ENCODE measurements at regions not wholly inside any gene's neighbourhood (a gene's known extent, or its start where the extent isn't known, plus 50 kb on each side); places are given as distances from the start of the nearest gene placed in this dataset.

DNA sequence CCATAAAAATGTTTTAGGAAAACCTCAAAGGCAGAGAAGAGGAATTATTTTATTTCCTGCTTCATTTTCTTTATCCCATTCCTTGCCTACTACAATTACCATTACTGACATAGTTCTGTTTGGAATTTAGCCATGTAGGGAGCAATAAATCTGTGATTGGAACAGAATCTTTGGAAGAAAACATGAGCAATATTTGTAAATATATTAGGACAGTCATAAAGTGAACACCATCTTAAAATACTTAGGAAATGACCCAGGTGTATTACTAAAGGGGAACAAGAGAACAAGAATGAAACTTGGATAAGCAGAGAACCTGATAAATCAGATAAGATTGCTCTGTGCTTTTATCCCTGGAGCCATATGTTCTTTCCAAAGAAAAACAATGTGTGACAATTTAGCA is 1326.0 kb upstream of the FLRT2 start:
- TF ChIP-seq SMC3 (conservative IDR thresholded peaks at IDR 0.05; ENCODE audit: poor library complexity) (no peak), RAD21 (conservative IDR thresholded peaks at IDR 0.05) (no peak), TAF1 (IDR thresholded peaks at IDR 0.05; ENCODE audit: low read depth) (no peak), EZH2 (IDR thresholded peaks at IDR 0.05; ENCODE audit: borderline replicate concordance, insufficient read depth, low read length, poor library complexity, severe bottlenecking) (no peak), MXI1 (conservative IDR thresholded peaks at IDR 0.05; ENCODE audit: poor library complexity, severe bottlenecking) (no peak), POLR2AphosphoS5 (IDR thresholded peaks at IDR 0.05) (no peak), REST (IDR thresholded peaks at IDR 0.05; ENCODE audit: borderline replicate concordance) (no peak), EP300 (conservative IDR thresholded peaks at IDR 0.05; ENCODE audit: poor library complexity, severe bottlenecking) (no peak)
- TF ChIP-seq, protein P1, sequence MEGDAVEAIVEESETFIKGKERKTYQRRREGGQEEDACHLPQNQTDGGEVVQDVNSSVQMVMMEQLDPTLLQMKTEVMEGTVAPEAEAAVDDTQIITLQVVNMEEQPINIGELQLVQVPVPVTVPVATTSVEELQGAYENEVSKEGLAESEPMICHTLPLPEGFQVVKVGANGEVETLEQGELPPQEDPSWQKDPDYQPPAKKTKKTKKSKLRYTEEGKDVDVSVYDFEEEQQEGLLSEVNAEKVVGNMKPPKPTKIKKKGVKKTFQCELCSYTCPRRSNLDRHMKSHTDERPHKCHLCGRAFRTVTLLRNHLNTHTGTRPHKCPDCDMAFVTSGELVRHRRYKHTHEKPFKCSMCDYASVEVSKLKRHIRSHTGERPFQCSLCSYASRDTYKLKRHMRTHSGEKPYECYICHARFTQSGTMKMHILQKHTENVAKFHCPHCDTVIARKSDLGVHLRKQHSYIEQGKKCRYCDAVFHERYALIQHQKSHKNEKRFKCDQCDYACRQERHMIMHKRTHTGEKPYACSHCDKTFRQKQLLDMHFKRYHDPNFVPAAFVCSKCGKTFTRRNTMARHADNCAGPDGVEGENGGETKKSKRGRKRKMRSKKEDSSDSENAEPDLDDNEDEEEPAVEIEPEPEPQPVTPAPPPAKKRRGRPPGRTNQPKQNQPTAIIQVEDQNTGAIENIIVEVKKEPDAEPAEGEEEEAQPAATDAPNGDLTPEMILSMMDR (IDR thresholded peaks at IDR 0.05; ENCODE audit: poor library complexity, severe bottlenecking) = no peak
- H3K4me3 ChIP-seq (ENCODE audit: low read length) = no peak overlapping the region
- H3K27ac ChIP-seq (ENCODE audit: low read length) = no peak overlapping the region
- H4K20me1 ChIP-seq (ENCODE audit: insufficient read depth) = no peaks in the 10 kb centered on the region
- H2AFZ ChIP-seq (ENCODE audit: low read depth, low read length) = no peak overlapping the region
- H3K36me3 ChIP-seq (ENCODE audit: insufficient read depth, low read length) = no peaks in the 10 kb centered on the region
- no peaks in the 10 kb centered on the region for H3K27me3 ChIP-seq (ENCODE audit: insufficient read depth, low read depth, low read length)
- no peak overlapping the region for H3K4me2 ChIP-seq (ENCODE audit: low read length)
- H3K9me2 ChIP-seq (ENCODE audit: insufficient read depth, low read length) = no peaks in the 10 kb centered on the region
- H3K9me3 ChIP-seq (ENCODE audit: low read length) = no peaks in the 10 kb centered on the region
- no peak overlapping the region for H3K9ac ChIP-seq (ENCODE audit: low read length)
- no peaks in the 10 kb centered on the region for H3K79me2 ChIP-seq (replicated peaks; ENCODE audit: insufficient read depth, low read length)
- H3F3A ChIP-seq (ENCODE audit: insufficient read depth, low read length, poor library complexity, severe bottlenecking) = no peaks in the 10 kb centered on the region

- Histone ChIP-seq H3K9ac (ENCODE audit: low read length) (no peak overlapping the region), H3K79me2 (replicated peaks; ENCODE audit: insufficient read depth, low read length) (no peaks in the 10 kb centered on the region), H3K27ac (ENCODE audit: low read length) (no peak overlapping the region), H3K9me2 (ENCODE audit: insufficient read depth, low read length) (no peaks in the 10 kb centered on the region), H3K4me3 (ENCODE audit: low read length) (no peak overlapping the region), H3K27me3 (ENCODE audit: insufficient read depth, low read depth, low read length) (no peaks in the 10 kb centered on the region), H2AFZ (ENCODE audit: low read depth, low read length) (no peak overlapping the region), H3K9me3 (ENCODE audit: low read length) (no peaks in the 10 kb centered on the region), H3K36me3 (ENCODE audit: insufficient read depth, low read length) (no peaks in the 10 kb centered on the region), H3K4me2 (ENCODE audit: low read length) (no peak overlapping the region), H4K20me1 (ENCODE audit: insufficient read depth) (no peaks in the 10 kb centered on the region), H3F3A (ENCODE audit: insufficient read depth, low read length, poor library complexity, severe bottlenecking) (no peaks in the 10 kb centered on the region)
- TF ChIP-seq REST (IDR thresholded peaks at IDR 0.05; ENCODE audit: borderline replicate concordance) (no peak), EP300 (conservative IDR thresholded peaks at IDR 0.05; ENCODE audit: poor library complexity, severe bottlenecking) (no peak), EZH2 (IDR thresholded peaks at IDR 0.05; ENCODE audit: borderline replicate concordance, insufficient read depth, low read length, poor library complexity, severe bottlenecking) (no peak), POLR2AphosphoS5 (IDR thresholded peaks at IDR 0.05) (no peak), MXI1 (conservative IDR thresholded peaks at IDR 0.05; ENCODE audit: poor library complexity, severe bottlenecking) (no peak), SMC3 (conservative IDR thresholded peaks at IDR 0.05; ENCODE audit: poor library complexity) (no peak), RAD21 (conservative IDR thresholded peaks at IDR 0.05) (no peak)
- TF ChIP-seq, protein P1 (IDR thresholded peaks at IDR 0.05; ENCODE audit: poor library complexity, severe bottlenecking) = no peak
These were observed 1321.5 kb upstream of the FLRT2 start for GRCh38 chr14:84208451-84208850.
